NCI-H146 treated with DMSO at 0.1 percent for 48 hours (cell line): ENCODE measurements at regions not wholly inside any gene's neighbourhood (a gene's known extent, or its start where the extent isn't known, plus 50 kb on each side); places are given as distances from the start of the nearest gene placed in this dataset.
A peak's percentile ranks its signal among the peaks of the same experiment; 100 is the strongest.

Experiments used
- DNase-seq: peaks from one replicate; lab custom pipeline; 2025; ENCODE audit not compliant: unreplicated experiment; lab: John Stamatoyannopoulos, UW

- DNase-seq, result no peak
Measured at GRCh38 chr4:32748061-32748460, 2027.9 kb downstream of the PCDH7 start.

GRCh38 chr4:32748498-32748897 lies 2028.3 kb downstream of the PCDH7 start:
- no peak for DNase-seq

- DNase-seq, result no peak
Measured at GRCh38 chr4:32752962-32753361, 2032.8 kb downstream of the PCDH7 start.

- DNase-seq, result no peak
Measured at GRCh38 chr4:32768664-32769389, 2048.7 kb downstream of the PCDH7 start.

GRCh38 chr4:32771491-32771890 lies 2051.3 kb downstream of the PCDH7 start:
- no peak for DNase-seq

GRCh38 chr4:32775049-32775448 lies 2054.9 kb downstream of the PCDH7 start:
- no peak for DNase-seq

GRCh38 chr4:32776435-32777203 lies 2056.4 kb downstream of the PCDH7 start:
- DNase-seq, result no peak

- no peak for DNase-seq
Measured at GRCh38 chr4:32778025-32778424, 2057.9 kb downstream of the PCDH7 start.

- DNase-seq, result no peak
Measured at GRCh38 chr4:32778938-32779337, 2058.8 kb downstream of the PCDH7 start.

- no peak for DNase-seq
Measured at GRCh38 chr4:32789026-32789608, 2068.9 kb downstream of the PCDH7 start.

- DNase-seq, result no peak
Measured at GRCh38 chr4:32790803-32791202, 2070.6 kb downstream of the PCDH7 start.

- DNase-seq, result no peak
Measured at GRCh38 chr4:32798471-32799159, 2078.4 kb downstream of the PCDH7 start.

- no peak for DNase-seq
Measured at GRCh38 chr4:32824336-32824735, 2104.2 kb downstream of the PCDH7 start.

- DNase-seq, result no peak
Measured at GRCh38 chr4:32826169-32826568, 2106.0 kb downstream of the PCDH7 start.

- no peak for DNase-seq
Measured at GRCh38 chr4:32830160-32830559, 2110.0 kb downstream of the PCDH7 start.

GRCh38 chr4:32831104-32831503 lies 2110.9 kb downstream of the PCDH7 start:
- DNase-seq, result no peak

GRCh38 chr4:32840461-32841189 lies 2120.5 kb downstream of the PCDH7 start:
- no peak for DNase-seq

GRCh38 chr4:32841217-32841616 lies 2121.0 kb downstream of the PCDH7 start:
- peak; percentile 40 for DNase-seq

- DNase-seq, result no peak
Measured at GRCh38 chr4:32847461-32847860, 2127.3 kb downstream of the PCDH7 start.

- DNase-seq, result no peak
Measured at GRCh38 chr4:32855622-32856021, 2135.5 kb downstream of the PCDH7 start.

GRCh38 chr4:32858361-32858760 lies 2138.2 kb downstream of the PCDH7 start:
- no peak for DNase-seq
